C4-2B (cell line): ENCODE measurements at regions not wholly inside any gene's neighbourhood (a gene's known extent, or its start where the extent isn't known, plus 50 kb on each side); places are given as distances from the start of the nearest gene placed in this dataset.
A peak's percentile ranks its signal among the peaks of the same experiment; 100 is the strongest.

Experiments
- H3K27ac ChIP-seq: fragments of 450-650 bp; 2 replicates; pipeline ENCODE4 v1.5.1; 2017
- ZFX ChIP-seq: fragments of 450-650 bp; IDR thresholded peaks from 2 replicates; pipeline ENCODE4 v1.6.1; 2017
- TF ChIP-seq, protein P1 (sequence below): fragments of 450-650 bp; conservative IDR thresholded peaks from 2 replicates; pipeline ENCODE4 v1.5.1; 2017; ENCODE audit warnings: mild to moderate bottlenecking

DNA sequence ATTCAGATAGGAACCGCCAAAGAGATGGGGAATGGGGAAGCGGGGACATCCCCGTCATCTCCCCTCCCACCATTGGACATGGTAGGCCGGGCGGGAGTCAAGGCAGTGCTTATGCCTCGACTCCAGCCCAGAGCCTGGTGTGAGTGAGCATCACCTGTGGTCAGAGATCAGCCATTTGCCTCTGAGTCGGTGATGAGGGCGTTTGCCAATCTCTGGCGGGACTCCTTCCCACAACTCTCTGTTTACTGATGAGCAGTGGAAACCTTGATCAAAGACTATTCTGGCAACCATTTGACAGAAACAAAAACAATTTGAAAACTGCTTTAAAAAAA, 63.9 kb upstream of the HES1 start:
- no peak for TF ChIP-seq ZFX
- TF ChIP-seq, protein P1, sequence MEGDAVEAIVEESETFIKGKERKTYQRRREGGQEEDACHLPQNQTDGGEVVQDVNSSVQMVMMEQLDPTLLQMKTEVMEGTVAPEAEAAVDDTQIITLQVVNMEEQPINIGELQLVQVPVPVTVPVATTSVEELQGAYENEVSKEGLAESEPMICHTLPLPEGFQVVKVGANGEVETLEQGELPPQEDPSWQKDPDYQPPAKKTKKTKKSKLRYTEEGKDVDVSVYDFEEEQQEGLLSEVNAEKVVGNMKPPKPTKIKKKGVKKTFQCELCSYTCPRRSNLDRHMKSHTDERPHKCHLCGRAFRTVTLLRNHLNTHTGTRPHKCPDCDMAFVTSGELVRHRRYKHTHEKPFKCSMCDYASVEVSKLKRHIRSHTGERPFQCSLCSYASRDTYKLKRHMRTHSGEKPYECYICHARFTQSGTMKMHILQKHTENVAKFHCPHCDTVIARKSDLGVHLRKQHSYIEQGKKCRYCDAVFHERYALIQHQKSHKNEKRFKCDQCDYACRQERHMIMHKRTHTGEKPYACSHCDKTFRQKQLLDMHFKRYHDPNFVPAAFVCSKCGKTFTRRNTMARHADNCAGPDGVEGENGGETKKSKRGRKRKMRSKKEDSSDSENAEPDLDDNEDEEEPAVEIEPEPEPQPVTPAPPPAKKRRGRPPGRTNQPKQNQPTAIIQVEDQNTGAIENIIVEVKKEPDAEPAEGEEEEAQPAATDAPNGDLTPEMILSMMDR: no peak
- peak overlapping the region; percentile 75; the same call in 1 of the 2 replicates for H3K27ac ChIP-seq

GRCh38 chr3:194072691-194073279, 63.2 kb upstream of the HES1 start:
- TF ChIP-seq, protein P1: no peak
- TF ChIP-seq ZFX: no peak
- H3K27ac ChIP-seq: no peak overlapping the region

DNA sequence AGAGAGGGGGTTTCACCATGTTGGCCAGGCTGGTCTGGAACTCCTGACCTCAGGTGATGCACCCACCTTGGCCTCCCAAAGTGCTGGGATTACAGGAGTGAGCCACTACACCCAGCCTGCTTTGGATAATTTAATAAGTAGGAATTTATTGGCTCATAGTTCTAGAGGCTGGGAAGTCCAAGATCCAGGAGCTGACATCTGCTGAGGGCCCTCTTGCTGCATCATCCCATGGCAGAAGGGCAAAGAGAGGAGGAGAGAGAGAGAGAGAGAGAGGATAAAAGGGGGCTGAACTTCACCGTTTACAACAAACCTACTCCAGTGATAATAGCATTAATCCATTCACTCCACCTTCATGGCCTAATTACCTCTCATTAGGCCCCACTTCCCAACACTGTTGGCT, 62.0 kb upstream of the HES1 start:
- H3K27ac ChIP-seq: no peak overlapping the region
- TF ChIP-seq ZFX: no peak
- TF ChIP-seq, protein P1: no peak

DNA sequence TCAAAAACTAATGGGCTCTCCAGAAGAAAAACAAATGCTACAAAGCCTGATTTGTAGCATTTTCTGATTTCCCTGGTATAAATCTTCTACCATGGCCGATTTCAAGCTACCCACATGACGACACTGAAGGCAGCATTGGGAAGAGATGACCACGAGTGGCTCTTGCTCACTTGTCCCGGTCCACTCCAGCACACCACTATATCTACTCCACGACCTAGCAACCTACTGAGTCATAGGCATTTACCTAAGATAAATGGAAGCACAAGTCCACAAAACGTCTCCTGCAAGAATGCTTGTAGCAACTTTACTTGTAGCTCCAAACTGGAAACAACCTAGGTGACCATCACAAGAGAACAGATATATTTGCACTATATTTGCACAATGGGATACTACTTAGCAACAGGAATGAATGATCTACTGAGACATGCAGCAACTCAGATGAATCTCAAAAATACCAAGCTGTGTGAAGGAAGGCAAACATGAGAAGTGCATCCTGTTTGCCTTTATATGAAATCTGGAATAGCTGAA, 60.8 kb upstream of the HES1 start:
- peak overlapping the region; percentile 49; the same call in 1 of the 2 replicates for H3K27ac ChIP-seq
- TF ChIP-seq, protein P1: no peak
- TF ChIP-seq ZFX: no peak

DNA sequence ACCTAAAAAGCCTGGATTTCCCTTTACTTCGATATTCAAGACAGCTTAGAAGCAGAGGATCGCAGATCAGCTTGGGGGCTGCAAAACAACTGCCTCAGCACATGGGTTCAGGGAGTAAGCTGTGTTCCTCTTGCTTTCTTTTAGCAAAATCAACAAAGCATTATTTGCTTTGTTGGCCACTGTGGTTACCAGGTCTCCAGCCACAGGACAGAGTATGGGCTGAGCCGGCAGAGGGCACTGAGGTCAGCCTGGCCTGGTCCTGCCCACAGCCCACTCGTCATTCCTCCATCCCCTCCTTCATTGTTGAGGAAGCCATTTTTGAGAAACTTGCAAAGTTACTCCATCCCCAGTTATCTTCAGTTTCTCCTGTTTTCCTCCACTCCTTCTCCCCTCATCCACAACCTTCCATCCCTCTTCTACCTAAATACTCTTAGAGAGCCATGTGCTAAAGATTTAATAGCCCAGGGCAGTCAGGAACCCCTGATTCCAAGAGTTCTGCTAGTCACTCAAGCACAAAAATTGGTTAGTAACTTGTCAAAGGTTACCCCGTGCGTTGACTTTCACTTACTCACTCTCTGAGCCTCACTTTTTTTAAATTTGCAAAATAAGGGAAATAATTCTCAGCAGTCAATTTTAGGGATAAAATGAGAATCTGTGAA, 60.0 kb upstream of the HES1 start:
- TF ChIP-seq ZFX: no peak
- TF ChIP-seq, protein P1: no peak; the same call in 1 of the 2 replicates
- peak overlapping the region; percentile 49 for H3K27ac ChIP-seq

DNA sequence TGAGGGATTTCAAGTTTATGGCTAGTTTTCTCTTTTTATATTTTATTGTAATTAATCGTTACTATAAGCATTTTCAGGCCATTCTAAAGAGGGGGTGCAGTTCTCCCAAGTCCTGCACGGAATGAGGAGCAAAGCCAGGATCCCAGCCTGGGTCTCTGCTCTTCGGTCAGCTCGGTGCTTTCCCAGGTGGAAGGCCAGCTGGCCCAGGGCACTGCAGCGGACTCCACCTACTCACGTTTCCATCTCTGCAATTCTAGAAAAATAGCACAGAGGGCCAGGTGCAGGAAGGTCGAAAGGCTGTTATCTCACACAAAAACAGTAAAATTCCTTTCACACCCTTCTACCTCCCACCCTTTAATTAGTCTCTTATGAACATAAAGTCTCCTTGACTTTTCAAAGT, 59.5 kb upstream of the HES1 start:
- peak overlapping the region; percentile 49 for H3K27ac ChIP-seq
- no peak for TF ChIP-seq ZFX
- TF ChIP-seq, protein P1: no peak

DNA sequence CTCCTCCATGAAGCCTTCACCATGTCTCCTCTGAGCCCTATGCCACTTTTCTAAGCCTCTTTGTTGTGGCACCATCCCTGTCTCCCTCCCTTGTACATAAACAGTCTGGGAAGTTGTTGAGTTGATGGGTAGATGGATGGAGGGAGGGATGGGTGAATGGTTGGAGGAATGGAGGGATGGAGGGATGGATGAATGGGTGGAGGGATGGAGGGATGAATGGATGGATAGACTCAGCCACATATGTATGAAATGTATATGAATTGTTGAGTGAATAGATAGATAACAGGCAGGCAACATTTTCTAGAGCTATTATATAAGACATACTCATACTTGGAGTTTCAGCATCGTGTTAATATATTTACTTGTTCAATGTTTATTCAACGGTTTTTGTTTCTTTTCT, 58.3 kb upstream of the HES1 start:
- H3K27ac ChIP-seq: no peak overlapping the region
- TF ChIP-seq, protein P1: no peak
- no peak for TF ChIP-seq ZFX
